ENCODE measurements at regions not wholly inside any gene's neighbourhood (a gene's known extent, or its start where the extent isn't known, plus 50 kb on each side); places are given as distances from the start of the nearest gene placed in this dataset.

GRCh38 chrX:122777766-122778165 lies 406.3 kb upstream of the GRIA3 start:
- H3K4me3 ChIP-seq (ENCODE audit: low read depth, low read length): no peak overlapping the region
- TF ChIP-seq CTCF (IDR thresholded peaks at IDR 0.05; ENCODE audit: insufficient read depth, low read depth, low read length, missing control alignments): no peak
- no peak for DNase-seq (ENCODE audit: low read depth)

- DNase-seq (ENCODE audit: low read depth): no peak
- no peak for TF ChIP-seq CTCF (IDR thresholded peaks at IDR 0.05; ENCODE audit: insufficient read depth, low read depth, low read length, missing control alignments)
- no peak overlapping the region for H3K4me3 ChIP-seq (ENCODE audit: low read depth, low read length)
Measured at GRCh38 chrX:122783918-122784317, 400.2 kb upstream of the GRIA3 start.

- H3K4me3 ChIP-seq (ENCODE audit: low read depth, low read length): no peak overlapping the region
- TF ChIP-seq CTCF (IDR thresholded peaks at IDR 0.05; ENCODE audit: insufficient read depth, low read depth, low read length, missing control alignments): no peak
- DNase-seq (ENCODE audit: low read depth): no peak
Measured at GRCh38 chrX:122787231-122787630, 396.8 kb upstream of the GRIA3 start.

- H3K4me3 ChIP-seq (ENCODE audit: low read depth, low read length): no peak overlapping the region
- DNase-seq (ENCODE audit: low read depth): no peak
- TF ChIP-seq CTCF (IDR thresholded peaks at IDR 0.05; ENCODE audit: insufficient read depth, low read depth, low read length, missing control alignments): no peak
Measured at GRCh38 chrX:122788216-122788615, 395.9 kb upstream of the GRIA3 start.

GRCh38 chrX:122790376-122791095 lies 393.5 kb upstream of the GRIA3 start:
- TF ChIP-seq CTCF (IDR thresholded peaks at IDR 0.05; ENCODE audit: insufficient read depth, low read depth, low read length, missing control alignments): no peak
- no peak overlapping the region for H3K4me3 ChIP-seq (ENCODE audit: low read depth, low read length)
- no peak for DNase-seq (ENCODE audit: low read depth)

- TF ChIP-seq CTCF (IDR thresholded peaks at IDR 0.05; ENCODE audit: insufficient read depth, low read depth, low read length, missing control alignments): no peak
Measured at GRCh38 chrX:122813876-122814275, 370.2 kb upstream of the GRIA3 start.

GRCh38 chrX:122816288-122816687 lies 367.8 kb upstream of the GRIA3 start:
- no peak overlapping the region for H3K4me3 ChIP-seq (ENCODE audit: low read depth, low read length)
- DNase-seq (ENCODE audit: low read depth): no peak
- no peak for TF ChIP-seq CTCF (IDR thresholded peaks at IDR 0.05; ENCODE audit: insufficient read depth, low read depth, low read length, missing control alignments)

More at GRCh38 chrX:122813876-122814275, 370.2 kb upstream of the GRIA3 start:
- peak; percentile 0 for DNase-seq (ENCODE audit: low read depth)
- H3K4me3 ChIP-seq (ENCODE audit: low read depth, low read length): no peak overlapping the region
